ENCODE measurements at regions not wholly inside any gene's neighbourhood (a gene's known extent, or its start where the extent isn't known, plus 50 kb on each side); places are given as distances from the start of the nearest gene placed in this dataset.

GRCh38 chr7:117929237-117929636 lies 56.0 kb upstream of the CTTNBP2 start:
- TF ChIP-seq EZH2 (IDR thresholded peaks at IDR 0.05; ENCODE audit: insufficient read depth, poor library complexity, severe bottlenecking) = no peak
- TF ChIP-seq EZH2phosphoT487 (IDR thresholded peaks at IDR 0.05; ENCODE audit: insufficient read depth, low read depth) = no peak

All from GM23248 (cell line).